ENCODE measurements at regions not wholly inside any gene's neighbourhood (a gene's known extent, or its start where the extent isn't known, plus 50 kb on each side); places are given as distances from the start of the nearest gene placed in this dataset.
A peak's percentile ranks its signal among the peaks of the same experiment; 100 is the strongest.

DNA sequence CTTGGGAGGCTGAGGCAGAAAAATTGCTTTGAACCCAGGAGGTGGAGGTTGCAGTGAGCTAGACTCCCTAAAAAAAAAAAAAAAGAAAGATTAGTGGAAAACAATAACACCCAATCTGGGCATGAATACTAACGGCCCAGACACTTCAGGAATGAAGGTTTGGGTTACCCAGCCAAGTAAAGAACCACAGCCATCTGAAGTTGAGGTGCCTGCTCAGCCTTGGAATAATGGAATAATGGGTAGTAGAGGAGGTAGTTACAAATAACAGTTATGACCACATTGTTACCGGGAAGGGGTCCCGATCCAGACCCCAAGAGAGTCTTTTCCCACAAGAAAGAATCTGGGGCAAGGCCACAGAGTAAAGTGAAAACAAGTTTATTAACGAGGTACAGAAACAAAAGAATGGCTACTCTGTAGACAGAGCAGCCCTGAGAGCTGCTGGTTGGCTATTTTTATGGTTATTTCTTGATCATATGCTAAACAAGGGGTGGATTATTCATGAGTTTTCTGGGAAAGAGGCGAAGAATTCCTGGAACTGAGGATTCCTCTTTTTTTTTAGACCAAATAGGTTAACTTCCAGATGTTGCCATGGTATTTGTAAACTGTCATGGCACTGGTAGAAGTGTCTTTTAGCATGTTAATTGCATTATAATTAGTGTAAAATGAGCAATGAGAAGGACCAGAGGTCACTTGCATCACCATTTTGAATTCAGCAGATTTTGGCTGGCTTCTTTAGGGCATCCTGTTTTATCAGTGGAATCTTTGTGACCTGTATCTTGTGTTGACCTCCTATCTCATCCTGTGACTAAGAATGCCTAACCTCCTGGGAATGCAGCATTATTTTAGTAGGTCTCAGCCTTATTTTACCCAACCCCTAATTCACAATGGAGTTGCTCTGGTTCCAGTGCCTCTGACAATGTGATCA is 96.2 kb upstream of the HAAO start:
- TF ChIP-seq, protein P1, sequence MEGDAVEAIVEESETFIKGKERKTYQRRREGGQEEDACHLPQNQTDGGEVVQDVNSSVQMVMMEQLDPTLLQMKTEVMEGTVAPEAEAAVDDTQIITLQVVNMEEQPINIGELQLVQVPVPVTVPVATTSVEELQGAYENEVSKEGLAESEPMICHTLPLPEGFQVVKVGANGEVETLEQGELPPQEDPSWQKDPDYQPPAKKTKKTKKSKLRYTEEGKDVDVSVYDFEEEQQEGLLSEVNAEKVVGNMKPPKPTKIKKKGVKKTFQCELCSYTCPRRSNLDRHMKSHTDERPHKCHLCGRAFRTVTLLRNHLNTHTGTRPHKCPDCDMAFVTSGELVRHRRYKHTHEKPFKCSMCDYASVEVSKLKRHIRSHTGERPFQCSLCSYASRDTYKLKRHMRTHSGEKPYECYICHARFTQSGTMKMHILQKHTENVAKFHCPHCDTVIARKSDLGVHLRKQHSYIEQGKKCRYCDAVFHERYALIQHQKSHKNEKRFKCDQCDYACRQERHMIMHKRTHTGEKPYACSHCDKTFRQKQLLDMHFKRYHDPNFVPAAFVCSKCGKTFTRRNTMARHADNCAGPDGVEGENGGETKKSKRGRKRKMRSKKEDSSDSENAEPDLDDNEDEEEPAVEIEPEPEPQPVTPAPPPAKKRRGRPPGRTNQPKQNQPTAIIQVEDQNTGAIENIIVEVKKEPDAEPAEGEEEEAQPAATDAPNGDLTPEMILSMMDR (IDR thresholded peaks at IDR 0.05; ENCODE audit: insufficient read depth, low read depth, low read length) = no peak
- H3K4me3 ChIP-seq (ENCODE audit: low read depth, low read length) = no peak overlapping the region
- DNase-seq (ENCODE audit: low read depth) = peak; percentile 36

DNA sequence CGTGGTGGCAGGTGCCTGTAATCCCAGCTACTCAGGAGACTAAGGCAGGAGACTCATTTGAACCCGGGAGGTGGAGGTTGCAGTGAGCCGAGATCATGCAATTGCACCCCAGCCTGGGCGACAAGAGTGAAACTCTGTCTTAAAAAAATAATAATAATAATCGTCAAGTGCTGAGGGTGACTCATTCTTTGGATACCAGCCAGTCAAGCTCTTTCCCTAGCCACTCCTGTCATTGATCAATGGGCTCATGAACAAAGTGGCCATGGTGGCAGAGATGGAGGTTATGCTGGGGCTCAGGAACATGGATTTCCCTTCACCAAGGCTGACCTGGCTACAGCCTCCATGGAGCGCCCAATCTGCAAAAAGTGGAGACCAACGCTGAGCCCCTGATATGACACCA is 94.5 kb upstream of the HAAO start:
- DNase-seq (ENCODE audit: low read depth) = no peak
- H3K4me3 ChIP-seq (ENCODE audit: low read depth, low read length) = no peak overlapping the region

DNA sequence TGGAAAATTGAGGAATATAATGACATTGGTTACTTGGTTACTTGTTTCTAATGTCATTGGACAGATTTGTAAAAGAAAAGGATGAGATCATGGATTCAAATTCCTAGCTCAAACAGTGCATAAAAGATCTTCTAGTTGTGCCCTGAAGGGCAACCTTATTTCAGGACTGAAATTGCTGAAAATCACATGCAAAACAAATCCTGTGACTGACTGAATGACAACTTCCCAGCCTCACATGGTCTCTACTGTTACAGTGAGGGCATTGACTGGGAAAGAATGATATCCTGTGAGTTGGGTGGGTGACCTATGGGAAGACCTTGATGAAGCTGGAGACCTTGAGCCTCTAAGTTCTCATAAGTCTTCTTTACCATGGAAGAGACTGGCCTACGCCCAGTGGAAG is 90.4 kb upstream of the HAAO start:
- no peak for DNase-seq (ENCODE audit: low read depth)
- H3K4me3 ChIP-seq (ENCODE audit: low read depth, low read length) = no peak overlapping the region

More for the DNA sequence above, 94.5 kb upstream of the HAAO start:
- TF ChIP-seq, protein P1 (IDR thresholded peaks at IDR 0.05; ENCODE audit: insufficient read depth, low read depth, low read length) = no peak

DNA sequence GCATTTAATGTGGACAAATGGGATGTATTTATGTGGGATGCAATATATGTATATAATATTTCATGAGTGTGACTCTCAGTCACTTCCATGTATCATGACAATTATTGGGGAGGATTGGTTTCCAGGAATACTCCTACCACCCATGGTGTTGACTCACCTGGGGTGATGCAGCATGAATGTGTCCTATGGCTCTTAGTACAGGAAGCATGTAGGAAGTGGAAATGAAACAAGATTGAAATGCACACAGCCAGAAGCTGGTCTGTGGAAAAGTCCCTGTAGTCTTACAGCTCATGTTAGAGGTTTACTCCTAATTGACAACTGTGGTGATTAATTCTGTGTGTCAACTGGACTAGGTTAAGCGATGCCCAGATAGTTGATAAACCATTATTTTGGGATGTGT is 89.3 kb upstream of the HAAO start:
- H3K4me3 ChIP-seq (ENCODE audit: low read depth, low read length) = no peak overlapping the region
- no peak for DNase-seq (ENCODE audit: low read depth)
- TF ChIP-seq, protein P1 (IDR thresholded peaks at IDR 0.05; ENCODE audit: insufficient read depth, low read depth, low read length) = no peak

More for the DNA sequence above, 90.4 kb upstream of the HAAO start:
- TF ChIP-seq, protein P1 (IDR thresholded peaks at IDR 0.05; ENCODE audit: insufficient read depth, low read depth, low read length) = no peak

DNA sequence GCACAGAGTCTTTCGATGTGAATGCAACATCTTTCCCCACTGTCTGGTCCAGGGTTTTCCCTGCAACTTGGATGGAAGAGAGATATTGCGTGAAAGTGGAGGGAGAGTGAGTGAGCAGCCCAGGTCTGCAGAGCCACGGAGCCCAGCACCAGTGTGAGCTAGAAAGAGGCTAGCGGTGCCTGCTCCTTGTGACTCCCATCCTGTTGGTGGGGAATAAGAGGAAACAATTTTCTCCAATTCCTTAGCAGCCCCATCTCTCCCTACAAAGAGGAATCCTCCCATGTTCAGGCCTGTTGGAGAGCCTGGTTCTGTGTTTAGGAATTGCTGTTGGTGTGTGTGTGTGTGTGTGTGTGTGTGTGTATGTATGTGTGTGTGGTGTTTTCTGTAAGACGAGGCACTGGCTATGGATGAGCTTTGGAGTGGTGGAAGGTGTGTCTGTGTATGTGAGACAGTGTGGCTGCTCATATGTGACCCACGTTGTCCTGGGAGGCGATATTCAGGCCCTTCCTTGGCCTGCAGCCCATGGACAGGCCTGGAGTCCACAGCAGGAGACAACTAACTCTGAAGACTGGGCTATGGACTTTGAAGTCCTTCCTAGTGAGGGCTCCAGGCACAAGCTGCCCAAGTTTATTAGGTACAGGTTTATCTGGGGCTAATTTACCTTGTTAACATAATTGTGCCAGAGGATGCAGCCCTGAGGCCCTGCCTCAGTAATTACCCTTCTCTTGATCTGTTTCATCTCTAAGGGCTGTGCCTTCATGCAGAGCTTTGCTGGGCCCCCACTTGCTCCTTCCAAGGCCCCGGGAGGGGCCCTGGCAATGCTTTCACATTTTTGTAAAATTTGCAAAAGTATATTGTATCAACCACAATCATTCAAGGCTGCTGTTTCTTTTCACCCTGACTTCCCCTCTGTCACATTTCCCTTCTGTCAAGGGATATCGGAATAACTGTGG is 88.6 kb upstream of the HAAO start:
- TF ChIP-seq, protein P1 (IDR thresholded peaks at IDR 0.05; ENCODE audit: insufficient read depth, low read depth, low read length) = no peak
- no peak for DNase-seq (ENCODE audit: low read depth)
- H3K4me3 ChIP-seq (ENCODE audit: low read depth, low read length) = no peak overlapping the region

DNA sequence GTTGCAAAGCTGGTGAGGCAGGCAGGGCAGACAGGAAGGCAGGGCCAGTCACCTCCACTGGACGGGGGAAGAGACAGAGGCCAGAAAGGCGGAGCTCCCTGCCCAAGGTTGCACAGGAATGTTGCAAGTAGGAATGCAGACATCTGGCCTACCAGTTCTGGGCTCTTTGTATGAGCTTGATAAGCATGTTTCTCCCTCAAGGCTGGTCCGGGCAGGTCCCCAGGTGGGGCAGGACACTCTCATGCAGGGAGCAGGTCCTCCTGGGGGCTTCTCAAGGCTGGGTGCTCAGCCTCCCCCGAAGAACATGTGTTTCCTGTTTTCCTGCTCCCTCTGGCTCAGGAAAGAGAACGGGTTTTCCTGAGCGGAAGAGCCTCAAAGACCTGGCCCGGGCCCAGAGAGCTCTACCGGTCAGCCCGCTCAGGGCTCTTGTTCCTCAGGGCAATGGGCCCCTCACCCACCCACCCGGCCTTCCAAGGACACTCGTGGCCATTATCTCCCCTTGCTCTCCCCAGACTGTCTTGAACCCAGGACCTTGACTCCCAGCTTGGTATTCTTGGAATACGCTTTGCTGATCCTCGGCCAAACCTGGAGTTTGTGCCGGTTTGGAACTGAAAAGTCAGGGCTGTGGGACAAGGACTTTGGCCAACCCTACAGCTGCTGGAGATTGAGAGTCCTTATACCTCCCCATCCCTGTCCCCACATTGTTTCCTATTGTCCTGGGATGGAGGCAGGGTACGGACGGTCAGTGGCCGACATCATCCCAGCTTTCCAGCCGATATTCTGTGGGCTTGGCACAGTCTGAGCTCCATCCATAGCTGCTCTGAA is 87.7 kb upstream of the HAAO start:
- no peak for DNase-seq (ENCODE audit: low read depth)
- H3K4me3 ChIP-seq (ENCODE audit: low read depth, low read length) = no peak overlapping the region
- TF ChIP-seq, protein P1 (IDR thresholded peaks at IDR 0.05; ENCODE audit: insufficient read depth, low read depth, low read length) = no peak

Measured in fibroblast of villous mesenchyme (primary cell).